GM18498 (cell line): ENCODE measurements at regions not wholly inside any gene's neighbourhood (a gene's known extent, or its start where the extent isn't known, plus 50 kb on each side); places are given as distances from the start of the nearest gene placed in this dataset.
"Not testable (repeated sequence)": the region's sequence is repeated elsewhere in the genome, so short reads cannot be mapped to it uniquely, and the experiment has no call there.

ENCODE experiments used
- ATAC-seq: cut with Tn5 transposase; IDR thresholded peaks from one replicate; pipeline ENCODE4 v1.9.1; 2021; ENCODE audit warnings: mild to moderate bottlenecking, moderate library complexity; ENCODE audit not compliant: unreplicated experiment

DNA sequence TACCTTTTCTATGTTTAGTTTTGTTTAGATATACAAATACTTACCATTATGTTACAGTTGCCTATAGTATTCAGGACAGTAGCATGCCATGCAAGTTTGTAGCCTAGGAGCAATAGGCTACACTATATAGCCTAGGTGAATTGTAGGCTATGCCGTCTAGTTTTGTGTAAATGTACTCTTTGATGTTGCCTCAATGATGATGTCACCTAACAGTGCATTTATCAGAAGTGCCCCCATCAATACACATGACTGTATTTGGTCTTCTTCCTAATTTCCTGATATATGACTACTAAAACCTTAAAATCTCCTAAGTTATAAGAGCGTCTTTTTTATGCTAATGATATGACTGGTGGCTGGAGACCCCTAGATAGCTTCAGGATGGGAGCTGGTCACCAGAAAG is 394.4 kb upstream of the STXBP6 start:
- ATAC-seq: no peak

DNA sequence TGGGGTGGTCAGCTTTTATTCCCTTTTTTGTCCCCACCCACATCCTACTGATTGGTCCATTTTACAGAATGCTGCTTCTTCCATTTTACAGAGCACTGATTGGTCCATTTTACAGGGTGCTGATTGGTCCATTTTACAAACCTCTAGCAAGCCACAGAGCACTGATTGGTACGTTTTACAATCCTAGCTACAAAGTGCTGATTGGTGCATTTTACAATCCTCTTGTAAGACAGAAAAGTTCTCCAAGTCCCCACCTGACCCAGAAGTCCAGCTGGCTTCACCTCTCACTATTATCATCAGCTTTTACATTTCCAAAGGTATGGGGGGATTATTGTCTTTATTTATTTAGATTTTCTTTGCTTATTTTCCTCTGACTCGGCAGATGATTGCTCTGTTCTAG is 390.4 kb upstream of the STXBP6 start:
- not testable (repeated sequence) for ATAC-seq

DNA sequence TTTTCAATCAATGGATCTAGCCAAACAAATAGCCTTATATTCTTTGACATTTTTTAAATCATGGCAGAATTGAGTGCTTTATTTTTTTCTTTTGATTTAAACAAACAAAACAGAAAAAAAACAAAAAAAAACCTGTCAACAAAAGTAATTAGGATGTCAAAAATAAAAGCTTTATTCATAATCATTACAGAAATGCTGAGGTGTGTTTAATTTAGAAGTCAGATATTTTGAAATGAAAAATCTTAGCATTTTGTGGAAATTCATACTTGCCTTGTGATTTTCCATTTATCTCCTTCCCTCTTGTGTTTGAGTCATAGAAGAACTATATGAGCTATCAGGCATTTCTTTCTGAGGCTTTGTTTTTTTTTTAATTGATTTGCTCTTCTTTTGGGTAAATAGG is 387.0 kb upstream of the STXBP6 start:
- ATAC-seq: no peak

DNA sequence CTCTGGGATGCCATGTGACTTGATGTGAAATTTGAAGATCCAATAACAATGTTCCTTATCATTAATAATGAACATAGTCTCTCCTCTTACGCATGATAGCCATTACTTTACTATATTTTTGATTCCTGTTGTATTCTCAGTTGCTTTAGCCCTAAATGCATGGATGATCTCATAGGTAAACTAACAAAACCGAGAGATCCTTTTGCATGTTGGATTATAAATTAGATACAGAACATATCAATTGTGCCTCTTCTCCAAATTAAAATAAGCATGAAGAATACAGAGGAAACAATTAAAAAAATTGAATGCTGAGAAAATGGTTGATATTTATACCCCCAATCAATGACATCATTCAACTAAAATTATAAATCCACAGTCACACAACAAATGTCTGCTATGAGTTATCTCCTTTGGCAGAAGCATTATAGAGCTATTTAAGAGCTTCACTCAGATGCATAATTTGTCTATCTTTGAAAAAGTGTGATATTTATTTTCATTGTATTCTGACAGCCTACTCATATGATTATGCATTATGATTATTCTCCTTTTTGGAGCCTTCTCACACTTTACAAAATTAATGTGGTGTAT is 386.4 kb upstream of the STXBP6 start:
- ATAC-seq: no peak

DNA sequence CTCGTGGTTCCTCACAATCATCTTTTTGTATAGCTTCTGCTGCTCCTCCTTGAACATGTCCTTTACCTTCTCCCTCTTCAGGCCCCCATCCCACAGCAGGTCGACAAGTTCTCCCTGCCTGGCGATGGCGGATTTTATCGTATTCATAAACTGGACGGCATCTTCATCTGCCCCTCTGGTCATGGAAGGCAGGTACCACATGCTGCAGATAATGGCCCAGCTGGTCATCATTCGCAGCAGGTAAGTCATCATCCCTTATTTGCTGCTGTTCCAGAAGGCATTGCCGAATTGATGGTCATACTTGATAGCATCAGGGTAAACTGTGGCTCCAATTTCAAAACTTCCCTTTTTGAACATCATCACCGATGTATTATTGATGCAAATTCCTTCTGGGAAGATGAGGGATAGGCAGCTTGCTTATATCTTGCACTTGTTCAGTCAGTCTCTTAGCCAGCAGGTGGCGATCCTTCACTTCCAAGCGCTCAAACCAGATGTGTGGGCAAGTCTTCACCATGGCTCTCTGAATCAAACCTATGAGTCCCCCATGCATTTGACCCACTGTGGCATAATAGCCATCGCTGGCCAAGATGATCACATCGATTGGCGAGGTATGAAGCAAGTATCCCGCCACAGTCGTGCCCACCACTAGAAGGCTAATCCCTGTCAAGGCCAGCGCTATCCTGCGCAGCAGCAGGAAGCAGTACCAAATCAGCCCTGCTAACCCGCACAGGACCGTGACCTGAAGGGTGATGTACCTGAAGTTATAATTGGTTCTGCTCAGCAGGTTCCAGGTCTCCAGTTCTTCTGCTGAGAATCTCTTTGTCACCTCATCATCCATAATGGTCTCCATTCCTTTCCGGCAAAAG is 381.5 kb upstream of the STXBP6 start:
- ATAC-seq: no peak

DNA sequence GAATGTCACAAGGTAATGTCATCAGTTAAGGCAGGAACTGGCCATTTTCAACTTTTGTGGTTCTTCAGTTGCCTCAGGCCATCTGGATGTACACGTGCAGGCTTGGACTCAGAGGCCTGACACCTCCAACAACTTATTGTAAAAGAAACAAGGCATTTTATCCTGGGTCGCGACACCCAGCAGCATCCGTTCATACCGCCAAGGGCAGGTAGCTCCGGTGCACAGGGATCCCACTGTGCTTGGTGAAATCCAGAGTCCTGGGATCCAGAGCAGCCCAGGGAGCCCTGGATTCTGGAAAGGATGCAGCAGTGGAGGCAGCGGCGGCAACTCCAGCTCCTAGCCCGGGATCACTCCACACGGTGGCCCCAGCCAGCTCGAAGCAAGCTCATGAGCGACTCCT is 380.9 kb upstream of the STXBP6 start:
- ATAC-seq: no peak

DNA sequence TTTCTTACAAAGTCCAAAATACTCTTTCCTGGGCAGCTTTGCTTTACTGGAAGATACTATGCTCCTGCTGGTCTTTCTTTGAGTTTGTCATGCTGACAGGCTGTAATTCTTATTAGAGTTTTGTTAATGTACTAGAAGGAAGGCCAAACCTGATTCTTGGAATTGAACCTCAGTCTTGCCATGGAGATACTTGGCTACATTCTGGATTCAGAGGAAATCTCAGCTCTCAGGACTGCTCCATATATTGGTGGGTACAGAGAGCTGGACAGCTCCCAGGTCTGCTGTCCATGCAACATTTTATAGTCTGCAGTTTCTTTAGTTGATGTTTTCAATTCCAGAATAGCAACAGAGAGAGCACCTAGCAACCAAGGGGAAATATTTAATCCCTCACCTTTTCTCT is 363.1 kb upstream of the STXBP6 start:
- ATAC-seq: no peak

DNA sequence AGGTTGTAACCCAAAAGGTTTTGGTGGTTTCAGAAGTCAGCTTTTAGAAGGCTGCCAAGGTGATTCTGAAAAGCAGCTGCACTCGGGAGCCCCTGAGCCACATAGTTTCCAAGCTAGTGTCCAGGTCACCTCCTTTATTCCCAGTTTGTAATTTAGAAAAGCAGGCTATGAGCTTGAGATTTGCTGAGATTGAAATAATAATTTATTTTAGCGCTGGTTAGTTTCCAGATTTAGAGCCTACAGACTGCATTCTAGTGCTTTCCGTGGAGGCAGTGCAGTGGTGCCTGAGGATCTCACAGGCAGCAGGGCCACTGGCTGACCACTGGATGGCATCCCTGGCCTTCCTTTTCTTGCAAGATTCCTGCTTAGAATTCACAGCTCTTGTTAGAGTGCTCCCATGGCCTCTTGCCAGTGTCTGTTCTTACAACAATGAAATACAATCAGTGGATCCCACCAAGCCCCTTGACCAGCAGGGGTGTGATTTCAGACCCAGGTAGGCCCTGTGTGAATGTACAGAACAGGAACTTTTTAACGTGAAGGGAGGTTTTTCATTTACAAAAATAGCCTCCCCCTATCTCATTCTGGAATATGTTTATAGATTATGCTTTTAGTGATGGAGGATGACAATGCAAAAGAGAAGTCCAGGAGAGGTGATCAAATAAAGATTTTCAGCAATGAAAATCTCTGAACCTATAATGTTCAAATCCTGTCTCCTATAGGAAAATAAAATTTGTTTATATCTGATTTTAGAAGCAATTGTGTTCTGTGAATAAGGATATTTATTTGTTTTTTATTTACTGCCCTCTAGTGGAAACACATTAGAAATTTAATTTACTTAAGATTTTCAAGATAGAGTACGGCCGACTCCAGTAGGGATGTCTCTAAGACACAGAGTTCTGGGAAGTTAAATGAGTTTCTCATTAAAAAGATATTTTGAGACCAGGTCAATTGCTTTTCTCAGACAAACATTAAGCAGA is 362.1 kb upstream of the STXBP6 start:
- no peak for ATAC-seq

DNA sequence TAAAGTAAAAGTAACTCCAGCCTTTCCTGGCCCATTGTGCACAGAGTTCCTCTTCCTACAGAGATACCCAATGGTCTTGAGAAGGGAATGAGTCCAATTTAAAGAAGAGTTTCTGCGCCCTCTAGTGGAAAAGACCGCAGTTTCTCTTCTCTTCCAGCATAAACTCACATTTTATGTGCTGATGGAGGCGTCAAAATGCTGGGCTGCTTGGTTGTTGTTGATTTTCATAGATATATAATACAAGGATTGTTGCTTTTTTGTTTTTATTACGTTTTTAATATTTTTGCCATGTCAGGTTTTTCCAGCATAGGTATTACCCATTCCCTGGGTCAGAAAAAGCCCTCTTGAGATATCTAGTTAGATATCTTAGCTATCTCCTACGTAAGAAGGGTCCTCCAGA is 356.9 kb upstream of the STXBP6 start:
- no peak for ATAC-seq

DNA sequence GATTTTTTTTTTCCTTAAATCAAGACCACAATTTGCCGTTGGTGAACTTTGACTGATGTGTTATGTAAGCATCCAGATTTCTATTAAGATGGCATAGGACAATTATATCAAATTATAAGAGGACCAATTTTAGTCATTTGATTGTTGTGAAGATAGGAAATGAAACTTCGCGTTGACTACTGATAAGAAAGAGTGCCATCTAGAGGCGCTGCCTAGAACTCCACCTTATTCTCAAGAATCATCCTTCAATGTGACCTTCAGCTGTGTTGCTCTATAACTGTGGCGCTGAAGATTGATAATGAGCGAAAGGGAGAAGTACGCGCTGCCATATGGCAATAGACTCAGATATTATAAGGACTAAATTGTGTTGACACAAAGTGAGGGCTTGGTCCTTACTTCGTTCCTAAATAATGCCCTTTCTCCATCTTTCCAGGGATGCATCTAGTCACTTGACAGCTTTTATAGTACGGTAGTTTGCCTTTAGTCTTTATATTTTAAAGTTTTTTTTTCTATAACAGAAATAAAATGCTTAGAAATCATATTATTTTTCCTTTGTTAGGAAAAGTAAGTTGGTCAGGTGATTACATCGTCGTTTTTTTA is 350.8 kb upstream of the STXBP6 start:
- ATAC-seq: peak; percentile 59

DNA sequence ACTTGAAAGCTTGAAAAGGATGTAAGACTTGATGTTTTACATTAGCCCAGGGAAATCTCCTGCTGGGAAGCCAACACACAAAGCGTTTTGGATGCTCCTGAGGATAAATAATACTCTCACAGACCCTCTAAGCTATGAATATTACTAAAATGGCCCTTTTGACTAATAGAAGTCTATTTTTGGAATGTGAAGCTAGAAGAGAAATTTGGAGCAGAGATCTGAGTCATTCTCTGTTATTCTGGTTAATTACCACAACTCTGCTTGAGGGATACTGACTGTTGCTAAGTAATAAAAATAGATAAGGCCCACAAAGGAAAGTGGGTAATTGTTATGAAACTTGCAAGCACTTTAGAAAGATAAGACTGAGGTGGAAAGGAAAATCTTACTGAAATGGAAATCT is 346.2 kb upstream of the STXBP6 start:
- peak; percentile 57 for ATAC-seq

DNA sequence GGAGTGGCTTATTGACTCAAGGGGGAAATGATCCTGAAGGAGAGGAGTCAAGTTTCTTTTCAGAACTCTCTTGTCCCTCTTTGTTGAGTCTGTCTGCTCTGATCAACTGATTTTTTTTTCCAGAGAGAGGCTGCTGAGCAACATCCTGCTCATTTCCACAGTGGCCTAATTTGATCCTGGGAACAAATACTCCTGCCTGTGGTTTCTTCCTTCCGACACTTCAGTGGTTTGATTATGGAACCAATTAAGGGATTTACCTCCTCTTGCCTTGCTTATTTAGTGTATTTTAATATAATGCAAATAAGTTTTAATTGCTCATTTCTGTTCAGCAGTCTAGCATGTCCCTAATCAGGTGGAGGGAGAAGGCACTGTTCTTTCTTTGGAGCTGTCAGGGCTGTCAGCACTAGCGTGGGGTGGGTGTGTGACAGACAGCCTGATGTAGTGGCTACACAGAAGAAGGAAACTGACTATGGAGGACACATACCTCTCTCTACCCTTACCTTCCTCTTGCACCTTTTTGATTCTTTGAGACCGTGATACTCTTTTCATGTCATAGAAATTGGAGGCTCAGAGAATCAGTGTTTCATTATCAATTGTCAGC is 344.9 kb upstream of the STXBP6 start:
- ATAC-seq: no peak

DNA sequence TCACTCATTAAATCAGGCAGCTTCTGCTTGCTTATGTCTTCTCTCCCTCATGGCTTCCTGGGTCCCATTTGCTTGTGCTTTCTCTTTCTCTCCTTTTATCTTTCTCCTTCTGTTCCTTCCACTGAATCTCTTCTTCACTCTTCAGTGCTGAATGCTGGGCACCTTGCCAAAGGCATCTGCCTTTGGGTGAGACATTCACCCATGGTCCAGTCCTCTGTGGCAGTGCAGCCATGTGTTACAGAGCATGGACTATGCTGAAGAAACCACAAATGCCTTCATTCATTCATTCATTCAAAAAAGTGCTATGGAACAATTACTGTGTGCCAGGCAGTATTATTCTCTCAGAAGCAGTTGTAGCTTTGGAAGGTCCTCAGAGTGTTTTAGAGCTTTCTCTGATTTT is 344.4 kb upstream of the STXBP6 start:
- ATAC-seq: no peak

DNA sequence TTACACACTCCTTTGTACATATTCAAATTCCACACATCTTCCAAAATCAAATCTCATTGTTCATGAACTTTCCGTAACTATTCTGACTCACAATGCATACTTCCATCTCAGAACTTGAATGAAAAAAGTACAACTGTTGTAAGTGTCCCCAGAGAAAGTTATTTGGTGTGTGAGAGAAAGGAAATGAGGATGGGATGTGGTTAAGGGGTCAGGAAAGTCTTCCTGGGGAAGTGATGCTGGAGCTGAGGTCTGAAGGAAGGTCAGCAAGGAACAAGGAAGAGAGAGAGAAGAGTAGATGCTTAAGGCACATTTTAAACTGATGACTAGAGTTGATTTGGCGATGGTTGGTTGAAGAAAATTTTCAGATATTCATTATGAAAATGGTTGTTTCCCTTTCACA is 340.0 kb upstream of the STXBP6 start:
- no peak for ATAC-seq

DNA sequence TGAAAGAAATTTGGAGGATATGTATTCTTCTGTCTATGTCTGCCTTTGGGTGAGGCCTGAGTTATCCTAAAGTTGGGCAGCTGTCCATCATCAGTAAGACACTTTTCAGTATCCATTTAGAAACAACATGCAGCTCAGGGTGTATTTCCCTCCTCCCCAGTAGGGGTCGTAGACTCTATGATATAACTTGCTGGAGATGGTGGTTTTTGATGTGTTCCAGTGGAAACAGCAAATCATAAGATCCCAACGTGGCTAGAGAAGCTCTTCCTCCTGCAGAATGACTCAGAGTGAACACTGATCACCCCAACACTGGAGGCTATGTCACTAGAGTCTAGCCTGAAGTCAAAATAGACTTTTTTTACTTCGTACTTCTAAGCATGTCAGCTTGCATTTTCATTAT is 331.6 kb upstream of the STXBP6 start:
- no peak for ATAC-seq

DNA sequence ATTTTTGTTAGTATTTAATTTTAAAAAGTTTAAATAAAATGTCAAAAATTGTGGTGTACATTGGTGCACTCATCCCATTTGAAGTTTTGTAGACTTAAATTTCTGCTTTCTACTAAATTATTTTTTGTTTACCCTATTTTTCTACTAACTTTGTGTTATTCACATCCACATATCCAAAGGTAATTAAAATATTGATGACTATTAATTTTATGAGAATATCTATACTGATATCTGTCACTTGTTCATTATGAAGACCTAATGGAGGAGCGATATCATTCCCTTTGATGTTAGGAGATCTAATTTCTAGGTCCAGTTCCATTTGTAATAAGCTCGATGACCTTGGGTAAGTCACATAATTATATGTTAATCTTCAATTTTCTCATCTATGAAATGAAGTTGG is 325.7 kb upstream of the STXBP6 start:
- no peak for ATAC-seq

DNA sequence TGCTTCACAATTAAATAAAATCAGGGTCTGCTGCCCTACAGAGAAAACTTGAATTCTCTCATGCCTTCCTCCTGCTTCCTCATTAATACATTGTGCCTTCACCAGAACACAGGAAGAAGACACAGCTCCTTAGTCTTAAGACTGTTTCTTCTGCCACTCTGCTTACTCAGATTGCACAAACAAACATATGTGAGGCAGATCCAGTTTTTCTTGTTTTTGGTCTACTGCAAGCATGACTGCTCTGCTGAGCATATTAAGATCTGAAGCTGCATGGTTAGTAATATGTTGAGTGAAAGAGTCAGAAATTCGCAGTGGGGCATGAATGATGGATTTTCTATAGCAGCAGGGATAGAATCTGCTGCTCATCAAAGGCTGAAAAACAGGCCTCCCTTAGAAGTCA is 321.1 kb upstream of the STXBP6 start:
- no peak for ATAC-seq

DNA sequence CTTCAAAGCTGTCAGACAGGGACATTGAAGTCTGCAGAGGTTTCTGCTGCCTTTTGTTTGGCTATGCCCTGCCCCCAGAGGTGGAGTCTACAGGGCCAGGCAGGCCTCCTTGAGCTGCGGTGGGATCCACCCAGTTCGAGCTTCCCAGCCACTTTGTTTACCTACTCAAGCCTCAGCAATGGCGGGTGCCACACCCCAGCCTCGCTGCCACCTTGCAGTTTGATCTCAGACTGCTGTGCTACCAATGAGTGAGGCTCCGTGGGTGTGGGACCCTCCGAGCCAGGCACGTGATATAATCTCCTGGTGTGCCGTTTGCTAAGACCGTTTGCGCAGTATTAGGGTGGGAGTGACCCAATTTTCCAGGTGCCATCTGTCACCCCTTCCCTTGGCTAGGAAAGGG is 320.1 kb upstream of the STXBP6 start:
- not testable (repeated sequence) for ATAC-seq

DNA sequence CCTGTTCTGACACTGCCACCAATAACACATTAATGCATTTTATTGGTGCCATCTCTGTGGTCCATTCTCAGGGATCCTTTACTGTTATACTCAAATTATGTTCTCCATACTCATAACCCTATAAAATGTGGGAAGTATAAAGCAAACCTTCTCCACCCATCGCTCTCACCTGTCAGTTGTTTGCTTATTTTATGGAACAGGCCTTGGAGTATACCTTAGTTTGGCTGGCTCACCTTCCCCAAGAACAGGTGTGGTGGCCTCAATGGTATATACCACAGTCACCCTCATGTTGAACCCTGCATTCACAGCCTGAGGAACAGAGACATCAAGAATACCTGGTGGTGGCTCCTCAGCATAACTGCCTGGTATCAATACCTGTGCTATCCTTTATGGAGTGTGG is 308.4 kb upstream of the STXBP6 start:
- ATAC-seq: no peak

DNA sequence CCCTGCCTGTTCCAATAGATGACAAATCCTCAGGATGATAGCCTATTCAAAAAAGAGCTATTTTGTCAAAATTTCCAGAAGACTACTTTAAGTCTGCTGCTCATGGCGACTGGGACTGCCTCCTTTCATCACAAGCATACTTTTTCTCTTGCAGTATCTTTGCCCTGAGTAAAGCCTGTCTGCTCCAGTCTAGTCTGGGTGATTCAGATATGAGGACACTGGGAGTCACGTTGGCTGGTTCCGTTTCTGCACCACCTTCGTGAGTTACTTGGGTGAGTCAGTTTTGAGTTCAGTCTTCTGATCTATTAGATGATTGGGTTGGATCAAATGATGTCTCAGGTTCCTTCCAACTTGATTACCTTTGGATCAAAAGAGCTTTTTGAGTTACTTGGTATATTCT is 301.3 kb upstream of the STXBP6 start:
- no peak for ATAC-seq

DNA sequence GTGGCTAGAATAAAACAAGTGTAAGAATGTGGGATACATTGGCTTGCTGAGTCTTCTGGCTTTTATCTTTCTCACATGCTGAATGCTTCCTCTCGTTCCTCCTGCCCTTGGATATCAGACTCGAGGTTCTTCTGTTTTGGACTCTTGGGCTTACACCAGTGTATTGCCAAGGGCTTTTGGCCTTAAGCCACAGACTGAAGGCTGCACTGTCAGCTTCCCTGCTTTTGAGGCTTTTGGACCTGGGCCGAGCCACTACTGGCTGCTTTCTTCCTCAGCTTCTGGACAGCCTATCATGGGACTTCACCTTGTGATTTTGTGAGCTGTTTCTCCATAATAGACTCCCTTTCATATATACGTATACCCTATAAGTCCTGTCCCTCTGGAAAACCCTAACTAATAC is 300.9 kb upstream of the STXBP6 start:
- ATAC-seq: no peak
